ENCODE measurements at regions not wholly inside any gene's neighbourhood (a gene's known extent, or its start where the extent isn't known, plus 50 kb on each side); places are given as distances from the start of the nearest gene placed in this dataset.

DNA sequence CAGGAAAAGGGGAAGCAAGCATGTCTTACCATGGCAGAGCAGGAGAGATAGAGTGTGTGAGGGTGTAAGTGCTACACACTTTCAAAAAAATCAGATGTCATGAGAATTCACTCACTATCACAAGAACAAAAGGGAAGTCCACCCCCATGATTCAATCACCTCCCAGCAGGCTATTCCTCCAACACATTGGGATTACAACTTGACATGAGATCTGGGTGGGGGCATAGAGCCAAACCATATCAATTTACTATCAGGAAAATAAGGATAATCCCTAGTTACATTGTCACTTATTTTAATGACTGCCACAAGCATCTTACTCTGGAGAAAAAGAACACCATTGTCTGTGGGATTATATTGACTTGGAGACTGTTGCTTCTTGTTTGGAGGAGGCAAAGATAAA is 66.1 kb upstream of the VANGL1 start:
- H3K4me3 Mint-ChIP-seq: no peak overlapping the region
- H3K9ac ChIP-seq (ENCODE audit: extremely low read depth, insufficient read length, low read length): no peak overlapping the region
- TF ChIP-seq, protein P1, sequence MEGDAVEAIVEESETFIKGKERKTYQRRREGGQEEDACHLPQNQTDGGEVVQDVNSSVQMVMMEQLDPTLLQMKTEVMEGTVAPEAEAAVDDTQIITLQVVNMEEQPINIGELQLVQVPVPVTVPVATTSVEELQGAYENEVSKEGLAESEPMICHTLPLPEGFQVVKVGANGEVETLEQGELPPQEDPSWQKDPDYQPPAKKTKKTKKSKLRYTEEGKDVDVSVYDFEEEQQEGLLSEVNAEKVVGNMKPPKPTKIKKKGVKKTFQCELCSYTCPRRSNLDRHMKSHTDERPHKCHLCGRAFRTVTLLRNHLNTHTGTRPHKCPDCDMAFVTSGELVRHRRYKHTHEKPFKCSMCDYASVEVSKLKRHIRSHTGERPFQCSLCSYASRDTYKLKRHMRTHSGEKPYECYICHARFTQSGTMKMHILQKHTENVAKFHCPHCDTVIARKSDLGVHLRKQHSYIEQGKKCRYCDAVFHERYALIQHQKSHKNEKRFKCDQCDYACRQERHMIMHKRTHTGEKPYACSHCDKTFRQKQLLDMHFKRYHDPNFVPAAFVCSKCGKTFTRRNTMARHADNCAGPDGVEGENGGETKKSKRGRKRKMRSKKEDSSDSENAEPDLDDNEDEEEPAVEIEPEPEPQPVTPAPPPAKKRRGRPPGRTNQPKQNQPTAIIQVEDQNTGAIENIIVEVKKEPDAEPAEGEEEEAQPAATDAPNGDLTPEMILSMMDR (conservative IDR thresholded peaks at IDR 0.05): no peak
- H2BK5ac ChIP-seq (ENCODE audit: insufficient read length, low read length): no peak overlapping the region
- H3K4me1 Mint-ChIP-seq: no peaks in the 10 kb centered on the region
- peaks cover 34% of the 10 kb centered on the region in 2 experiments for H3K9me3 Mint-ChIP-seq
- no peak overlapping the region for H4K5ac ChIP-seq (ENCODE audit: insufficient read length, low read depth, low read length)
- no peaks in the 10 kb centered on the region for H3K79me1 ChIP-seq (ENCODE audit: insufficient read depth, low read depth, low read length, poor library complexity, severe bottlenecking)
- peaks cover 12% of the 10 kb centered on the region for H3K9me3 ChIP-seq (ENCODE audit: control insufficient read depth, low read depth, low read length)
- H3K4ac ChIP-seq (ENCODE audit: low read depth, low read length): no peak overlapping the region
- H3K79me2 ChIP-seq (ENCODE audit: insufficient read depth, low read length): no peaks in the 10 kb centered on the region
- H3K27ac Mint-ChIP-seq: no peak overlapping the region
- H3K36me3 Mint-ChIP-seq (ENCODE audit: insufficient read depth in 1 of 3, low read depth in 3 of 3): peaks cover 16 to 18% (median 17%) of the 10 kb centered on the region in 3 experiments
- H2BK20ac ChIP-seq (ENCODE audit: low read depth, low read length, poor library complexity, severe bottlenecking): no peak overlapping the region
- no peak overlapping the region for H2AFZ ChIP-seq (ENCODE audit: low read length)
- no peak overlapping the region for H2BK15ac ChIP-seq (ENCODE audit: low read depth, low read length)
- no peak for DNase-seq
- no peak overlapping the region for H3K18ac ChIP-seq (ENCODE audit: insufficient read length, low read depth, low read length)
- no peak overlapping the region for H2BK120ac ChIP-seq (ENCODE audit: low read depth, low read length, poor library complexity, severe bottlenecking)
- H3K4me2 ChIP-seq (ENCODE audit: insufficient read depth, insufficient read length, low read length): no peak overlapping the region
- H3K4me1 ChIP-seq (ENCODE audit: insufficient read depth, low read length): no peaks in the 10 kb centered on the region
- no peaks in the 10 kb centered on the region for H4K20me1 ChIP-seq (ENCODE audit: control insufficient read depth, insufficient read depth, insufficient read length)
- no peak overlapping the region for H4K8ac ChIP-seq (replicated peaks; ENCODE audit: insufficient read length, low read depth, low read length)
- no peak overlapping the region for H3K23ac ChIP-seq (ENCODE audit: insufficient read length, low read depth, low read length)
- H2AK5ac ChIP-seq (ENCODE audit: insufficient read length, low read length): no peak overlapping the region
- no peak overlapping the region for H4K91ac ChIP-seq (ENCODE audit: insufficient read length, low read depth, low read length)
- H3K56ac ChIP-seq (ENCODE audit: insufficient read length, low read depth, low read length): no peak overlapping the region
- H3K23me2 ChIP-seq (ENCODE audit: insufficient read length, low read depth, low read length, poor library complexity, severe bottlenecking): no peaks in the 10 kb centered on the region
- H3K27me3 ChIP-seq (ENCODE audit: insufficient read depth, low read length): no peaks in the 10 kb centered on the region
- no peak overlapping the region for H2BK12ac ChIP-seq (ENCODE audit: insufficient read length, low read depth, low read length)
- peaks cover 10% of the 10 kb centered on the region for H3K27me3 Mint-ChIP-seq (ENCODE audit: low read depth)
- no peak overlapping the region for H3K27ac ChIP-seq (ENCODE audit: insufficient read length, low read depth, low read length)
- H3T11ph ChIP-seq (ENCODE audit: low read length): no peak overlapping the region
- H3K14ac ChIP-seq (ENCODE audit: insufficient read depth, low read length): no peak overlapping the region

Measured in H9 (cell line).